Endothelial cell of umbilical vein (primary cell): ENCODE measurements at regions not wholly inside any gene's neighbourhood (a gene's known extent, or its start where the extent isn't known, plus 50 kb on each side); places are given as distances from the start of the nearest gene placed in this dataset.

Experiments
- BruUV-seq: library from RNA; stranded (reverse); fragments of 400-500 nt; replicated peaks from 2 replicates; lab custom pipeline; 2021; lab: Mats Ljungman, UMichigan
- CTCF ChIA-PET: fragments of 300-600, 350-600 bp; sonication (Branson Sonifier 250); formaldehyde crosslinking; loops from one replicate; lab custom pipeline; 2021; ENCODE audit warnings: antibody characterized with exemption, inconsistent platforms; lab: Charles Lee
- POLR2A ChIA-PET: fragments of 300-600, 350-600 bp; sonication (Branson Sonifier 250); formaldehyde crosslinking; loops from one replicate; lab custom pipeline; 2021; ENCODE audit warnings: antibody characterized with exemption, inconsistent platforms; lab: Charles Lee
- DNase-seq: peaks from one replicate; pipeline ENCODE4 v3.0.0-alpha.2; 2011; ENCODE audit warnings: low read depth, low spot score
- FAIRE-seq: peaks from 2 replicates; lab custom pipeline; 2011; peaks lifted over from hg19 to GRCh38; lab: Jason Lieb, UNC
- H2AFZ ChIP-seq: 2 replicates; pipeline ENCODE4 v1.6.0; 2012; ENCODE audit warnings: low read depth, low read length, control low read depth, inconsistent platforms
- H3K27ac ChIP-seq: 2 replicates; pipeline ENCODE4 v1.5.1; 2011; ENCODE audit warnings: low read depth, mild to moderate bottlenecking, control low read depth, low read length, moderate library complexity; ENCODE audit not compliant: insufficient read depth
- H3K27me3 ChIP-seq, 2 experiments: 2 replicates each; pipeline versions ENCODE4 v1.6.0 to v1.6.1; 2011; ENCODE audit warnings: low read length in 2 of 2, mixed read lengths in 1 of 2; ENCODE audit not compliant: control insufficient read depth in 2 of 2, insufficient read depth in 2 of 2
- H3K36me3 ChIP-seq, 2 experiments: 2 replicates in 1 of 2; 3 replicates in 1 of 2; pipeline ENCODE4 v1.5.1; 2011; ENCODE audit warnings: low read length in 2 of 2, mild to moderate bottlenecking in 1 of 2, moderate library complexity in 1 of 2; ENCODE audit not compliant: control insufficient read depth in 2 of 2, insufficient read depth in 2 of 2; ENCODE audit errors: extremely low read depth in 1 of 2
- H3K4me1 ChIP-seq: 3 replicates; pipeline ENCODE4 v1.5.1; 2011; ENCODE audit warnings: mild to moderate bottlenecking, low read length; ENCODE audit not compliant: control insufficient read depth, insufficient read depth; ENCODE audit errors: extremely low read depth
- H3K4me2 ChIP-seq: 2 replicates; pipeline ENCODE4 v1.6.1; 2011; ENCODE audit warnings: low read length, control low read depth, mixed read lengths; ENCODE audit not compliant: insufficient read depth
- H3K4me3 ChIP-seq, 3 experiments: fragments of 200-600 bp in 1 of 3; sonication (generic), shearing (Covaris generic) in 1 of 3; replicated peaks in 1 of 3; 2 replicates each; pipeline ENCODE4 v1.5.1; 2011 to 2016; ENCODE audit warnings: control low read depth in 3 of 3, low read length in 3 of 3, mild to moderate bottlenecking in 2 of 3, inconsistent platforms in 1 of 3, low read depth in 1 of 3, moderate library complexity in 1 of 3; ENCODE audit not compliant: insufficient read depth in 1 of 3
- H3K79me2 ChIP-seq: 2 replicates; pipeline ENCODE4 v1.6.0; 2012; ENCODE audit warnings: low read length, inconsistent platforms; ENCODE audit not compliant: control insufficient read depth, insufficient read depth
- H3K9ac ChIP-seq: replicated peaks from 2 replicates; pipeline ENCODE3; 2011; ENCODE audit warnings: low read length, control low read depth; ENCODE audit not compliant: insufficient read depth; ENCODE audit errors: extremely low read depth
- H3K9me1 ChIP-seq: replicated peaks from 3 replicates; pipeline ENCODE4 v1.6.0; 2011; ENCODE audit warnings: mild to moderate bottlenecking, low read length; ENCODE audit not compliant: control insufficient read depth, insufficient read depth; ENCODE audit errors: extremely low read depth
- H3K9me3 ChIP-seq: replicated peaks from 2 replicates; pipeline ENCODE4 v1.5.1; 2012; ENCODE audit warnings: low read length, inconsistent platforms; ENCODE audit not compliant: control insufficient read depth, insufficient read depth
- H4K20me1 ChIP-seq: replicated peaks from 2 replicates; pipeline ENCODE3; 2011; ENCODE audit warnings: mild to moderate bottlenecking, low read length; ENCODE audit not compliant: control insufficient read depth, insufficient read depth; ENCODE audit errors: extremely low read depth
- EZH2 ChIP-seq: IDR thresholded peaks from 2 replicates; pipeline ENCODE4 v1.6.1; 2012; ENCODE audit warnings: borderline replicate concordance, low read depth, mild to moderate bottlenecking, moderate library complexity, low read length, inconsistent platforms; ENCODE audit not compliant: severe bottlenecking
- FOS ChIP-seq: IDR thresholded peaks from 2 replicates; pipeline ENCODE4 v1.6.1; 2011; ENCODE audit warnings: mild to moderate bottlenecking, low read length, moderate library complexity, borderline replicate concordance; ENCODE audit not compliant: insufficient read depth
- JUN ChIP-seq: IDR thresholded peaks from 2 replicates; pipeline ENCODE4 v1.6.1; 2011; ENCODE audit warnings: borderline replicate concordance, low read depth; ENCODE audit not compliant: insufficient read length, insufficient read depth
- MYC ChIP-seq: IDR thresholded peaks from one replicate; pipeline ENCODE4 v1.6.1; 2011; ENCODE audit warnings: mild to moderate bottlenecking, low read depth, low read length
- POLR2A ChIP-seq: IDR thresholded peaks from 2 replicates; pipeline ENCODE4 v1.6.1; 2012; ENCODE audit warnings: low read depth, mild to moderate bottlenecking, control low read depth, low read length
- POLR2AphosphoS5 ChIP-seq: IDR thresholded peaks from 2 replicates; pipeline ENCODE4 v1.6.1; 2012; ENCODE audit warnings: low read depth, mild to moderate bottlenecking, control low read depth, low read length, moderate library complexity; ENCODE audit not compliant: insufficient read depth
- dilution Hi-C: fragments of 300-500 bp; cut with MboI; formaldehyde crosslinking; loops from one replicate; pipeline ENCODE4 v1.15.0; 2019; ENCODE audit warnings: low sequenced_read_pairs; ENCODE audit not compliant: extremely low pct_ligation_motif_present
- intact Hi-C: fragments of 100-400 bp; cut with micrococcal nuclease; formaldehyde crosslinking; loops from one replicate; pipeline ENCODE4 v1.10.0; 2022
- TF ChIP-seq, protein P1 (sequence below), 2 donors: IDR thresholded peaks; 1 replicate in 1 of 2; 2 replicates in 1 of 2; pipeline ENCODE4 v1.5.1; 2011; ENCODE audit warnings: low read length in 2 of 2, mild to moderate bottlenecking in 2 of 2, moderate library complexity in 2 of 2, control low read depth in 1 of 2, inconsistent platforms in 1 of 2, low read depth in 1 of 2; ENCODE audit not compliant: insufficient read depth in 1 of 2; ENCODE audit errors: extremely low read depth in 1 of 2

DNA sequence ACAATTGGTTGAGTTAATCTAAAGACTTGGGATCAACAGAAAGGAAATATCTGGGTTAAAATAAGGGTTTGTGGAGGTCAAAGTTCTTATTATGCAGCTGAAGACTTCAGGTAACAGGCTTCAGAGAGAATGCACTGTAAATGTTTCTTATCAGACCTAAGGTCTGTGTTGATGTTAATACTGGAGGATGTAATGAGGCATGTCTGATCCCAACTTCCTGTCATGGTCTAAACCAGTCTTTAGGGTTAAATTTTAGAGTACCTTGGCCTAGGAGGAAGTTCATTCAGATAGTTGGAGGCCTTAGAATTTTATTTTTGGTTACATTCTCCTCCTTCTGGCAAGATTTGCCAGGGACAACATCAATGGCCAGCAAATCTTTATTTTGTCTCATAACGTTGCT, 72.1 kb upstream of the GC start:
- no peak overlapping the region for H2AFZ ChIP-seq
- ChIA-PET CTCF (no interaction called here), POLR2A (no interaction called here)
- H3K27me3 ChIP-seq: no peaks in the 10 kb centered on the region
- TF ChIP-seq FOS (no peak), JUN (no peak), MYC (no peak), POLR2A (no peak), POLR2AphosphoS5 (no peak), EZH2 (no peak)
- TF ChIP-seq, protein P1, sequence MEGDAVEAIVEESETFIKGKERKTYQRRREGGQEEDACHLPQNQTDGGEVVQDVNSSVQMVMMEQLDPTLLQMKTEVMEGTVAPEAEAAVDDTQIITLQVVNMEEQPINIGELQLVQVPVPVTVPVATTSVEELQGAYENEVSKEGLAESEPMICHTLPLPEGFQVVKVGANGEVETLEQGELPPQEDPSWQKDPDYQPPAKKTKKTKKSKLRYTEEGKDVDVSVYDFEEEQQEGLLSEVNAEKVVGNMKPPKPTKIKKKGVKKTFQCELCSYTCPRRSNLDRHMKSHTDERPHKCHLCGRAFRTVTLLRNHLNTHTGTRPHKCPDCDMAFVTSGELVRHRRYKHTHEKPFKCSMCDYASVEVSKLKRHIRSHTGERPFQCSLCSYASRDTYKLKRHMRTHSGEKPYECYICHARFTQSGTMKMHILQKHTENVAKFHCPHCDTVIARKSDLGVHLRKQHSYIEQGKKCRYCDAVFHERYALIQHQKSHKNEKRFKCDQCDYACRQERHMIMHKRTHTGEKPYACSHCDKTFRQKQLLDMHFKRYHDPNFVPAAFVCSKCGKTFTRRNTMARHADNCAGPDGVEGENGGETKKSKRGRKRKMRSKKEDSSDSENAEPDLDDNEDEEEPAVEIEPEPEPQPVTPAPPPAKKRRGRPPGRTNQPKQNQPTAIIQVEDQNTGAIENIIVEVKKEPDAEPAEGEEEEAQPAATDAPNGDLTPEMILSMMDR (IDR thresholded peaks at IDR 0.05; ENCODE audit: extremely low read depth in 1 of 2, insufficient read depth in 1 of 2, low read depth in 1 of 2, low read length in 2 of 2): no peak
- intact Hi-C loops: no loop called here
- H3K9me1 ChIP-seq: no peaks in the 10 kb centered on the region
- H3K4me3 ChIP-seq: no peak overlapping the region
- dilution Hi-C loops: no loop called here
- H3K9me3 ChIP-seq: no peaks in the 10 kb centered on the region
- no peak overlapping the region for H3K9ac ChIP-seq
- H3K4me2 ChIP-seq: no peak overlapping the region
- no peaks in the 10 kb centered on the region for H3K36me3 ChIP-seq
- H3K79me2 ChIP-seq: no peaks in the 10 kb centered on the region
- DNase-seq: no peak
- no peak for FAIRE-seq
- no peak overlapping the region for H3K27ac ChIP-seq
- no peaks in the 10 kb centered on the region for H4K20me1 ChIP-seq
- H3K4me1 ChIP-seq: no peaks in the 10 kb centered on the region
- BruUV-seq: no TSS peak
